GM18861 (cell line): ENCODE measurements at regions not wholly inside any gene's neighbourhood (a gene's known extent, or its start where the extent isn't known, plus 50 kb on each side); places are given as distances from the start of the nearest gene placed in this dataset.

Experiments used
- ATAC-seq: cut with Tn5 transposase; IDR thresholded peaks from one replicate; pipeline ENCODE4 v1.9.1; 2021; ENCODE audit not compliant: unreplicated experiment

DNA sequence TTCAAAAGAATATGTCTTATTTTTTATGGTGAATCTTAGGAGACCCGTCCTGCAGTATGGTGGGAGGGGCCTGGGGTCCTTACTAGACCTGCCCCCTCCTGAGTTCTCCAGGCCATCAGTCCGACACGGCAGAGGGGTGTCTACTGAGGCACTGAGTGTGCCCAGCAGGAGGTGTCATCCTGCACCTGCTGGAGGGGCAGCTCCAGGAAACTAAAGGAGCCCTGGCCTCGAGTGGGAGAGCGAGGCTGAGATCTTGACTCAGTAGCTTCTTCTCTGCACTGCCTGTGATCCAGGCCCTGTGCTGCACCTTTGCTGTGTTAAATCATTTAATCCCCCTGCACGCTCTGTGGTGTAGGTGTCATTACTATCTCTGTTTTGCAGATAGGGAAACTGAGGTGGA, 587.7 kb downstream of the PTPRU start:
- no peak for ATAC-seq

DNA sequence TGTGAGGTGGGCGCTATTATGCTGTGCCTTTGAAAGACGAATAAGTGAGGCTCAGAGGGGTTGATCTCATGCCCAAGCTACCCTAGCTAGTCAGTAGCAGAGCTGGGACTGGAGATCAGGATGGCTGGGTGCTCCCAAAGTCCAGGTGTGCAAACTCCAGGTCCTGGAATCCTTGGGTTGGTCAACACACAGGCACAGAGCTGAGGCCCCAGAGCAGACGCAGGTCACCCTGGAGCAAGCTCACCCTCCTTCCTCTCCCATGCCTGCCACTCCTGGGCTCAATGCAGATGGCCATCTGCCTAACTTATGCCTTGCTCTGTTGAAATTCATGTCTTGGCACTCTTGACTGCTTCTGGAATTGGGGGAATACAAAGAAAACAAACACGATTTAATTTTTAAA, 587.2 kb downstream of the PTPRU start:
- no peak for ATAC-seq

DNA sequence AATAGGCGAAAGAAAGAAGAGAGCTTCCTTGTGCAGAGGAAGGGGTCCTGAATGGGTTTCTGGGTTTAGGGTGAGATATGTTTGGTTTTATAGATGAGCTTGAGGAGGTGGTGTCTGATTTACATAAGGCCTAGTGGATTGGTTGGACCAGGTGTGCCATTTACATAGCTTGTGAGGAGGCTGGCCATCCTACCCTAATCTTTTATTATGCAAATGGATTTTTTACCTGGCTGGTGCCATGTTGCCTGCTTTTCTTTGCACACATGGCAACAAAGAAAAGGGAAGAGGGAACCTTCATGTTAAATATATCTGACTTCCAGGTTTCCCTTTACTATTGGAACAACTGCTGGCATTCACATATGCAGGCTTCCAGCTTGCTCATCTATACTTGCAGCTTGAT, 585.3 kb downstream of the PTPRU start:
- no peak for ATAC-seq

DNA sequence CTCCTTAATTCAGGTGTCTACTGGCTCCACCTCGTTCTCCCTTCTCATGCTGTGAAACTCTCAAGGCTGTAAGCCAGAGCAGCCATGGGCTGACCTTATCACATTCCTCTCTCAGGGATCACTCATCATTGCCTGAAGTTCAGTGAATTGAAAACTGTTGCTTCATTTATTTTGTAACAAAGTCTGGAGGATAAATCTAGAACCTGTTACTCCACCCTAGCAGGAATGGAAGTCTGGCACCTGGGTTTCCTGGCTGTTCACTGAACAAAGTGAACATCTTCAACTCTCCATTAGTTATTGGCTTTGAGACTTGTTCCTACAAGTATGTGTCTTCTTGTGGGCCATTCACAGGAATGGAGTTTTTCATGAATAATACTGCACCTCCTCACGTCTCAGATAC, 584.1 kb downstream of the PTPRU start:
- ATAC-seq = no peak

DNA sequence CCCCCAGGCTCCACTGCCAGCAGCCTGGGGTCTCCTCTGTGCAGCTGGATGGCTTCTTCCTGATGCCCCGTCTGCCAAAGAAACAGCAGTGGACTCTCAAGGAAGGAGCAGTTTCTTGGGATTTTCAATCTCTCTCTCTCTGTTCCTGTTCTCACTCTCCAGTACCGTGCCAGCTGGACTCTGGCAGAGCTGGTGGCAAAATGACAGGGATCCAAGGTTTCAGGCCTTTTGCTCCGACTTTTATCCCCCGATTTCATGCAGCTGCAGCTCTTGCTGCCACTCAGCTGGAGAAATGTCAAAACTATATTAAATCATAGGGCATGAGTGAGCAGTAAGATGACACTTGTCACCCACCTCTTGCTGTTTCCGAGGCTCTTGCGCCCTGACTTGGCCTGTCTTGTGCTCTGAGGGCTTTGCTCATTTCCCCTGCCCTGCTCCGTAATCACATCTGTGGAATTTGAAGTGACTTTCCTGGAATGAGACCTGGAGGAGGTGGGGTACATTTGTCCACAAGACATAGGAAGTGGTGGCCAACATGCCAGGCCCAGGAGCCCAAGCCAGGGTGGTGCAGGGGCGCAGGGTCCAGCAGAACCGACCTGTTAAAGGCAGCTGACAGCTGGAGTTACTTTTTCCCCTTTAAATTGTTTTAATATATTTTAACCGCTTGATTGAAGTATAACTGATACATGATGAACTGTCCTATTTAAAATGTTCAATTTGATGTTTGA, 576.2 kb downstream of the PTPRU start:
- no peak for ATAC-seq

DNA sequence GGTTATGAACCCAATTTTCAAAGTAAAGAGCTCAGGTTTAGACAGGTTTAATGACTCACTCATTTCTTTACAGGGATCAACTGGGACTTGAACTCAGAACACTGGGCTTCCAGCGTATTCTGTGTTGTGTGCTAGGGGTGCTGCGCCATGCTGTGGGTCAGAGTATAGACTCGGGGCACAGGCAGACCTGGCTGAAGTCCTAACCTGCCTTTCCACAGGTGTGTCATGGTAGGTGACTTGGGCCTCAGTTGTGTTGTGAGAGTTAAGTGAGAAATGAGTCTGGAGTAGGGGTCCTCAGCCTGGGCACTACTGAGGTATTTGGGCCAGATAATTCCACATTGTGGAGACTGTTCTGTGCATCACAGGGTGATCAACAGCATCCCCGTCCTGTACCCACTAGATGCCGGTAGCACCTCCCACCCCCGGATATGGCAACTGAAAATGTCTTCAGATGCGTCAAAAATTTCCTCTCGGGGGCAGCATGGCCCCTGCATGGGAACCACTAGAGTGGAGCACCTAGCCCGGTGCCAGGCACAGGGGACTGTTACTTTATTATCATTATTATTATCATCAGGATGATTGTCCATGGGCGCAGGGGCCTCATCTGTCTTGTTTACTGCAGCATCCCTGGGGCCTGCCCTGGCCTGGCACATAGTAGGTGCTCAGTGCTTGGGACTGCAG, 575.5 kb downstream of the PTPRU start:
- ATAC-seq = no peak

DNA sequence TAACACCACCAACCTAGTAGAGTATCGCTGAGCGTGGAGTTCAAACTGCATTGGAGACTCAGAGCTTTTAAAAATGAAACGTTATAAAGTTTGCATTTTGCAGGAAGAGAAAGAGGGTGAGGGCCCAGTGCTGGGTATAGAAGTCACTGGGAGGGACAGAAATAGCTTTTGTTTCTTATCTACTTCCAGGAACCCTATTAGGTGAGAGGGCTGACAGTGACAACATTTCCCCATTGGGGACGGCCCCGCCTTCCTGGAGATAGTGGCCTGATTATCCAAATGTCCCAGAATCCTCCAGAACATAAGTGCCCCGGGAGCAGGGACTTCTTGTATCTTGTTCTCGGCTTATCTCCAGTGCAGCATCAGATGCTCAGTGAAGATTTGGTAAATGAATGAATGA, 574.9 kb downstream of the PTPRU start:
- ATAC-seq = no peak

DNA sequence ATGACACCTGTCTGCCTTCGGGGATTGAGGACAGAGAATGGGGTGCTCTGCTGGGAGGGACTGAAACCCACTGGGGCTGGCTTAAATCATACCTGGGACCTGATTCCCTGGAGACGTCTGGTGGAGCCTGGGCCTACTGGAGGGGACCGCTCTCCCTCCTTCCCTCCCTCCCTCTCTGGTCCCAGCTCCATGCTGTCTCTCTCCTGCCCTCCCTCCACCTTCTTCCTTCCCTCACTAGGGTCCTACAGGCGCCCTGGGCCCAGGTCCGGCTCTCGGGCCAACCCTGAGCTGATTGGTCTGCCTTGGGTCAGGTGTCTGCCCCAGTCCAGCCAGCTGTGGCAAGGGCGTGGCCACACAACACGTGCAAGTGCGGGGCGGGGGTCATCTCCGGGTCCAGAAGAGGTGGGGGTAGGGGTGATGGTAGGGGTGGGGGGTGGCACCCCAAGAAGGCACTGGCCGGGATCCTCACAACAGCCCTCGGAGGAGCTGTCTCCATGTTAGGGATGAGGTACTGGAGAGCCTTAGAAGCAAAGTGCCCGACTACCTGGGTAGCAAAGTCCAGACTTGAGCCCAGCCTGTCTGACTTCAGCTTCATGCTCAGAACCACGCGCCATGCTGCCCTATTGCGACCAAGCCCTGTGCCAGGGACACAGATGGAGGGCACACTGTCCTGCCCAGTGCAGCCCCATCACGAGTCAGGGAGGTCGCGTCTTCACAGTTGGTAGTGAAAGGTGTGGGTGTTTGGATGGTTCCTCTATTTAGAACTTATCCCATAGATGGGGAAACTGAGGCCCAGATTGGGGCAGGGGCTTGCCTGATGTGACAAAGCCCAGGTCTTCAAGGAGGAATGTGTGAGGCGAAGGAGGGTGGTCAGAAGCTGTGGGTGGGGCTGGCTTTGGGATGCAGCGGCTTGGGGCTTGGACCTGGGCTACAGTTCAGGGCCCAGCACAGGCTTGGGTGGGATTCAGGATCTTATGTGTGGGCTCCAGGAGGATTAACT, 574.1 kb downstream of the PTPRU start:
- ATAC-seq = no peak

DNA sequence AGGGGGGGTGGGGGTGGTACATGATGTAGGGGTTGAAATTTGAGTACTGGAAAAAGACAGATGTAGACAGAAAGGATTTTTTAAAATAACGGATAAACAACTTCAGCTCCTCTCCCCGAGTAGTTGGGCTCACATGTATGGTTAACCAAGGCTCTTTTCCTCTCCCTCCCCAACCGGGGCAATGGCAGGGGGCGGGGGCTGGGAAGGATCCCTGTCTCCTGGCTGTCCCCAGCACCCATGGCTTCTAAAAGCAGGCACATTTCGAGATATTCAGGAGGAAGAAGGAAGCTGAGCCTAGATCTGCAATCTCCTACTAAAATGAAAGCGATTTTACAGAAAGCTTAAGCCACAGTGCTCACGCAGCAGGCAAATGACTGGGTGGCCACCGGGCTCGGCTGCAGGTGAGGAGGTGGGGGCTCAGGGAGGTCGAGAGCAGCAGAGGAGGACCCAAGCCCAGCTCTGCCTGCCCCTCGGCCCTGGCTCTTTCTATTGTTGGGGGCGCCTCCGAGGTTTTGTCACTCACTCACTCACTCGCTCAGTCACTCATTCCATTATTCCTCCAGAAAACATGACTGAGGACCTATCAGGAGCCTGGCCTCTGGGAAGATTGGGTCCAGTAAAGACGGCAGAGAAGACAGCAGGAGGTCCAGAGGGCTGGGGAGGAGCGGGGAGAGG, 573.3 kb downstream of the PTPRU start:
- no peak for ATAC-seq

DNA sequence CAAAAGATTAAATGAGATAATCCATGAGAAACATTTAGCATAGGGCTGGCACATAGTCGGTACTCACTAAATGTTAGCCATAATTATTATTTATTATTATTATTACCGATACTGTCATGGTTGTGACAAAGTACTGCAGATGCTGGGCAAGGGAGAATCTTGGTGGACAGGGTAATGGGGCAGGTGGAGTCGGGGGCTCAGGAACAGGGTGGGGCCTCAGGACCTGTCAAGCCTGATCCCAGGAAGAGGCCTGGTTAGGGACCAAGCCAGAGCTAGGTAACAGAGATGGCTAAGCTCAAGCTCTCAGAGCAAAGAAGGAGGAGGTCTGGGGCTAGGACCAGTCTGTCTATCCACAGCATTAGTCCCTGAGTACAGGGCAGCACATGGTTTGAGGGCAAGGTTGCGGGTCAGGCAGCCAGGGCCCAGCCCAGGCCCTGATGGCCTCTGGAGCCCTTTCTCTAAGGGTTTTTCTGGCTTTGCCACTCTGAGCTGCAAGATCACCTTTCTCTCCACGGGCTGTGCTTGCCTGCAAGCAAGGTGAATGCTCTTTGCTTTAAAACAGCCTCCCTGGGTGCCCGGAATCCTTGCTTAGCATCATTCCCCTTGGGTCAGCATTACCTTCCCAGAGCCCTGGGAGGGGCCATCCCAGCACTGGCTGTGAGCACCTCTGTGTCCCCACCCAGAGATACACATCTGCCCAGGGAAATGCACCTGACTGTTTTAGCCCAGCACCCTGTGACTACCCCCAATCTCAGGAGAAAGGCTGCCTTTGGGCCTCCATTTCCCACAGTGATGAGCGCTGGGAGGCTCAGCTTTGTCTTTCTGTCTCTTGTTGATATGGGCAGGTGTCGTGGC, 572.0 kb downstream of the PTPRU start:
- ATAC-seq = no peak

DNA sequence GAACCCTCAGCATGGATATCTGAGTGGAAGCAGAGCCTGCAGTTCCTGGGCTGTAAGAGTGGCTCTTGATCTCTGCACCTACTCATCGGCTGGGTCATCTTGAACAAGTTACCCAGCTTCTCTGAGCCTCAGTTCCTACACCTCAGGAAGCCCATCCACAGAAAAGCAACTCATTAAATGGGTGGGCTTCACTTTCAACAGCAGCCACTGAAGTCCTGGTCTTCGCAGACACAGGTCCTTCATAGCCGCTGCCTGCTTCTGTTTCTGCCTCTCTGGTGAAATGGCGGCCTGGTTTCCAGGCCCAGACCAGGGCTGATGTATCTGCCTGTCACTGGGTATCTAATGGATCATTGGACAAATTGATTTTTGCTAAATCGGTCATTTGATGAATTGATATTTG, 571.4 kb downstream of the PTPRU start:
- ATAC-seq = no peak

DNA sequence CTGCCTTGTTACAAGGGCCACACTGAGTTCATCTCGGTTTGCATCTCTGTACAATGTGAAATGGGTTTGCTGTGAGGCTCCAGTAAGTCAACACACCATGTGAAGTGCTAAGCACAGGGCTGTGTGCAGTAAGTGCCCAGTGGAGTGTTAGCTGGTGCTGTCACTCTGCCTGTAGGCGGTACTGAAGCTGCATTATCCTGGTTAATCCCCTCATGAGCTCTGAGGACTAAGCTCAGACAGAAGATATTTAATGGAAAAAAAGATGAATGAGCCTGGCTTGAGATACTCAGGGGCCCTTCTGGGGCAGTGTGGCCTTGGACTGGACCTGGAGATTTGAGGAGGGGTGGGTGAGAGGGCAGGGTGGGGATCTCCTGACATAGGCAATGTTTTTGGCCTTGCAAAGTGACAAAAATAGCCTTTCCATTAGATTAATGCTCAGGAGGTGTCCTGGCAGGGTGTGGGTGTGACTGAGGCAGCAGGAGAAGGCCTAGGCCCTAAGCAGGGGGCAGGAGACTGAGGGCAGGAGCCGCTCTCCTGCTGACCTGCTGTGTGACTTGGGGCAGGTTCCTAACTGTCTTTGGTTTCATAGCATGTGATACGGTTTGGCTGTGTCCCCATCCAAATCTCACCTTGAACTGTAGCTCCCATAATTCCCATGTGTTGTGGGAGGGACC, 570.5 kb downstream of the PTPRU start:
- no peak for ATAC-seq

DNA sequence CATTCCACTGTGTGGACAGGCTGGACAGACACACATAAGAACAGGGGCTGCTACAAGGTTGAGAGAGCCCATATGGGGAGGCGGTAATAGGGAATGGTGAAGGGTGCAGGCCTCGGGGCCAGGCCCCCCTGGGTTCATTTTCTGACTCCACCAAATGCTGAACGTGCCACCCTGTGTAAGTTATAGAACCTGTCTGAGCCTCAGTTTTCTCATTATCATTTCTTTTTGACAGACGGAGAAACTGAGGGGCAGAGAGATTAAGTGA, 569.5 kb downstream of the PTPRU start:
- ATAC-seq = no peak

DNA sequence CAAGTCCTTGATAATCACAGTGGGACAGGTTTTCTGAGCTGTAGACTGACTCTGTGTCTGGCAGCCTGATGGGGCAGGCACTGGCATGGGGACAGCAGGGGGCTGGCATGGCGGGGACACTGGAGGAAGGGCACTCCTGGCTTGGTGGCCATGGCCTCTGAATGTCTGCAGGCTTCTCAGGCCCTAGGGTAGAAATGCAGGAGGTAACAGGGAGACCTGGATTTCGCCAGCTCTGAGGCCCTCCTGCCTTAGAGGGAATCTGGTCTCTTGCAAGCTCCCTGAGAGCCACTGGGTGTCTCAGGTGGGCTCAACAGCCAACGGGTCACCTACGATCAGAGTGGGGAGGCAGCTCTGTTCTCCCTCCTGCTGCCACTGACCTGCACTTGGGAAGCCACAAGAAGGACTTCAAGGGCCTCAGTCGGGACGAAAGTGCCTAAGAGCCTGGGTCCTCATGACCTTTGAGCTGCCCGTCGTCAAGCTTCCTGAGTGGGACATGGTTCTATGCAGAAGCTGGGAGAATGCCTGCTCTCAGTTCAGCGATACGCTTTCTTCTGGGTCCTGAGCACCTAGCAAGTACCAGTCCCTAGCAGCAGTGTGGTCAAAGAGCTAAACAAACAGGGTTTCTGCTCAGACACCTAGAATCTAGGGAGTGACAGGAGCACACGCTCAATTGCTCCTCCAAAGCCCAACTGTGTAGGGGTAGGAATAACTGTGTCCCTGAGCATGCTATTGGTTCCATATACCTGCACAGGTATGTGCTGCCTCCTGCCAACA, 569.0 kb downstream of the PTPRU start:
- ATAC-seq = no peak

DNA sequence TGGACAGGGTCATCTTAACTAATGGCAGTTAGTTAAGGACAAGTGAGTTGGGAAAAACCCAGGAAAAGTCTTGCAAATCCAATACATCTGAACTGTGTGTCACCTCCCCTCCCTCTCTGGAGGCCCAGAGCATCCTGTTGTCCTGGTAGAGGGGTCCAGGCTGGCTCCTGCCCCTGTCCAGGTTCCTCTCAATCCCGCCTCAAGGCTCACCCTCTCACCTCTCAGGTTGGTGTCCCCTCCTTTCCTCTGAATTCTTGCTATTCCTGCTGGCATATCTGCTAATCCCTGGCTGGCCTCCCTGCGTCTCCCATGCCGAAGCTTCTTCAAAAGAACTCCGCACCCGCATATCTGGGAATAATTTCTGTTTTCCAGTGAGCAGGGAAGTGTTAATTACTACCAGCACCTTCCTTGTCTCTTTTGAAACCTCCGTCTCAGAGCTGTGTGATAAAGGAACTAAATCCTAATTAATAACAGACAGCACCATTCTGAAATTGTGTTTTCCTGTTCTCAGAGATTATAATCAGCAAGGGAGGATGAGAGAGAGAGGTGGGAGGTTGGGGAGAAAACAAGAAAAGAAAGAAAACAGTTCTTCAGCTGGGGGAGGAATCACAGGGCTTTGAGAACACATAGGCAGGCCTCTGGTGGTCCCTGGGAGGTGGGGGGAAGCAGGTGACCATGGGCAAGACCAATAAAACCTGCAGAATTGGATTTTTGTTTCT, 568.0 kb downstream of the PTPRU start:
- ATAC-seq = no peak

DNA sequence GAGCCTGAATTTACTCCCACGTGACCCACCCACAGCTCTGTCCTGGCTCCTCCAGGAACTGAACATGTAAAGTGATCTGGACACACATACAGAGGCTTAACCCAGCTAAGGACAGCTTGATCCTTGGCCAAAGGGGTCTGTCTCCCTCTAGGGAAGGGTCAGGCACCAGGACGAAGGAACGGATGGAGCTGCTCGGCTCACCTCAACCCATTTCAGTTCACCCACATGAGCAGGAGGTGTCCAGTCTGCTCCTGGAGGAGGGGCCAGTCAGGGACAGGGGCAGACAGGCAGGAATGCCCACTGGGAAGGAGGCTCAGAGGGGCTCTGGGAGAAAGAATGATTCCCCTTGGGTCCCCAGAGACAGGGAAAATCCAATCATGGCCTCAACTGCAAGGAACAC, 567.2 kb downstream of the PTPRU start:
- ATAC-seq = no peak

DNA sequence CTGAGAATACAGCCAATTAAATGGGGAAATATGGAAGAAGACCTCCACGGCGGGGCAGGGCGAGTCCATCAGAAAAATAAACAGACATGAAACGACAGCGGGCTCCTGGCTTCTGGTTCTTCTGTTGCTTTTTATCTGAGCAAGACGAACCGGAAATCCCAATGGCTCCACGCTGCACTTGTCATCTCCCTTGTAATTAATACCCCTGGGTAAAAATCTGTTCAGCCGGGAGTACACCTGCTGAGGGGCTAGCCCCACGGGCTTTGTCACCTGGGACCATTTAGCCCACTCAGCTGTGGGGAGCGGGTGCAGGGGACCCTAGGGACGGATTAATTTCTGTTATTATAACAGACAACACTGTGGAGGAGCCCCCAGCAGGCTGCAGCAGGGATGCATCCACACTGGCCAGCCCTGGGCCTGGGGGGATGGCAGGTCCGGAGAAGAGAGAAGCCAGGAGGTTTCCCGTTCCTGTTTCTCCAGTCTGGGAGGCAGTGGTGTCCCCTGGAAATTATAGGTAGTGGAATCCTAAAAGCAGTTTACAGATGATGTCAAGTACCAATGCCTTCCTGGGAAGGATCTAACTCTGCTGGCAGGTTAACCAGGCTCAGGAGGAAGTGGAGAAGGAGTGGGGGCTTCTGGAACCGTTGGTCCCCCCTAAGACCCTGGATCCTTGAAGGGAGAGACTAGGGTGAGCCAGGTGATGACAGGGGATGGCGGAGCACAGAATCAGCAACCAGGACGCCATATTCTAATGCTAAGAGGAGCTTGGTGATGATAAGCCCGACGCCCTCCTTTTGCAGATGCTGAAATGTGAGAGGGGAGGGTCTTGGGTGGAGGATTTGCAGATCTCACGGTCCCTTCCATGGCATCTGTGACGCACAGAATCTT, 566.1 kb downstream of the PTPRU start:
- ATAC-seq = no peak
